Esophagus squamous epithelium (tissue), 5 donors: ENCODE measurements at regions not wholly inside any gene's neighbourhood (a gene's known extent, or its start where the extent isn't known, plus 50 kb on each side); places are given as distances from the start of the nearest gene placed in this dataset.

Experiments used
- DNase-seq: peaks from one replicate; lab custom pipeline; 2025; lab: John Stamatoyannopoulos, UW
- H3K27ac ChIP-seq, 4 donors: fragments of 200-600 bp; sonication (generic); one replicate each; pipeline ENCODE4 v1.5.1; 2016 to 2019; ENCODE audit warnings: mild to moderate bottlenecking in 1 of 4
- H3K27me3 ChIP-seq, 4 donors: fragments of 200-600 bp; sonication (generic); 1 replicate in 3 of 4; 2 replicates in 1 of 4; pipeline versions ENCODE4 v1.5.1 to v1.6.0; 2017 to 2021; ENCODE audit warnings: antibody characterized with exemption in 1 of 4
- H3K36me3 ChIP-seq, 3 donors: fragments of 200-600 bp; sonication (generic); one replicate each; pipeline ENCODE4 v1.5.1; 2016 to 2019
- H3K4me1 ChIP-seq, 3 donors: fragments of 200-600 bp; sonication (generic); one replicate each; pipeline ENCODE4 v1.5.1; 2017 to 2019
- H3K4me3 ChIP-seq, 4 donors: fragments of 200-600 bp; sonication (generic); 1 replicate in 3 of 4; 2 replicates in 1 of 4; pipeline ENCODE4 v1.5.1; 2016 to 2019; ENCODE audit warnings: mild to moderate bottlenecking in 2 of 4, moderate library complexity in 1 of 4
- H3K9me3 ChIP-seq, 3 donors: fragments of 200-600 bp; sonication (generic); one replicate each; pipeline ENCODE4 v1.5.1; 2016 to 2019
- POLR2A ChIP-seq, 4 donors: fragments of 450-650 bp; IDR thresholded peaks; one replicate each; pipeline ENCODE4 v1.6.1; 2017; ENCODE audit warnings: antibody characterized with exemption in 4 of 4, mild to moderate bottlenecking in 4 of 4, moderate library complexity in 3 of 4
- WGBS, 2 donors: methylation state at CpG; one replicate each; pipeline ENCODE4 v1.1.5; 2018; 5-methylcytosine and 5-hydroxymethylcytosine counted together
- intact Hi-C: fragments of 100-400 bp; cut with DNase I; formaldehyde crosslinking; loops from one replicate; pipeline ENCODE4 v1.15.0; 2022
- TF ChIP-seq, protein P1 (sequence below), 6 experiments: fragments of 450-650 bp in 4 of 6; fragments of 200-600 bp in 2 of 6; sonication (generic) in 2 of 6; IDR thresholded peaks; one replicate each; pipeline ENCODE4 v1.5.1; 2016 to 2019; ENCODE audit warnings: antibody characterized with exemption in 6 of 6, mild to moderate bottlenecking in 4 of 6, moderate library complexity in 4 of 6
- donor health status: DM: yes; HTN: yes; CAD: no.

- peaks cover 0 to 7% (median 5%) of the 10 kb centered on the region in 3 donors for H3K9me3 ChIP-seq
- no peak for DNase-seq
- no peak overlapping the region for H3K4me3 ChIP-seq
- 69 to 79% methylated on average over 4 of the region's 4 CpGs for WGBS, 2 donors
- peaks cover 0 to 9% (median 0%) of the 10 kb centered on the region in 3 donors for H3K4me1 ChIP-seq
- no peaks in the 10 kb centered on the region for H3K27me3 ChIP-seq
- intact Hi-C loops = no loop called here
- no peak overlapping the region for H3K27ac ChIP-seq
- TF ChIP-seq, protein P1, sequence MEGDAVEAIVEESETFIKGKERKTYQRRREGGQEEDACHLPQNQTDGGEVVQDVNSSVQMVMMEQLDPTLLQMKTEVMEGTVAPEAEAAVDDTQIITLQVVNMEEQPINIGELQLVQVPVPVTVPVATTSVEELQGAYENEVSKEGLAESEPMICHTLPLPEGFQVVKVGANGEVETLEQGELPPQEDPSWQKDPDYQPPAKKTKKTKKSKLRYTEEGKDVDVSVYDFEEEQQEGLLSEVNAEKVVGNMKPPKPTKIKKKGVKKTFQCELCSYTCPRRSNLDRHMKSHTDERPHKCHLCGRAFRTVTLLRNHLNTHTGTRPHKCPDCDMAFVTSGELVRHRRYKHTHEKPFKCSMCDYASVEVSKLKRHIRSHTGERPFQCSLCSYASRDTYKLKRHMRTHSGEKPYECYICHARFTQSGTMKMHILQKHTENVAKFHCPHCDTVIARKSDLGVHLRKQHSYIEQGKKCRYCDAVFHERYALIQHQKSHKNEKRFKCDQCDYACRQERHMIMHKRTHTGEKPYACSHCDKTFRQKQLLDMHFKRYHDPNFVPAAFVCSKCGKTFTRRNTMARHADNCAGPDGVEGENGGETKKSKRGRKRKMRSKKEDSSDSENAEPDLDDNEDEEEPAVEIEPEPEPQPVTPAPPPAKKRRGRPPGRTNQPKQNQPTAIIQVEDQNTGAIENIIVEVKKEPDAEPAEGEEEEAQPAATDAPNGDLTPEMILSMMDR (IDR thresholded peaks at IDR 0.05) = no peak
- no peak for TF ChIP-seq POLR2A (IDR thresholded peaks at IDR 0.05)
- H3K36me3 ChIP-seq = no peaks in the 10 kb centered on the region
These were observed 72.1 kb upstream of the ANKRD55 start for GRCh38 chr5:56305001-56305950.

- no peak for DNase-seq
- H3K4me1 ChIP-seq = peaks cover 0 to 14% (median 6%) of the 10 kb centered on the region in 3 donors
- 97 to 98% methylated on average over 5 of the region's 5 CpGs for WGBS, 2 donors
- no peaks in the 10 kb centered on the region for H3K36me3 ChIP-seq
- H3K27ac ChIP-seq = no peak overlapping the region
- peaks cover 0 to 7% (median 5%) of the 10 kb centered on the region in 3 donors for H3K9me3 ChIP-seq
- intact Hi-C loops = no loop called here
- TF ChIP-seq, protein P1 (IDR thresholded peaks at IDR 0.05) = no peak
- no peak for TF ChIP-seq POLR2A (IDR thresholded peaks at IDR 0.05)
- no peaks in the 10 kb centered on the region for H3K27me3 ChIP-seq
- no peak overlapping the region for H3K4me3 ChIP-seq
These were observed 70.4 kb upstream of the ANKRD55 start for GRCh38 chr5:56303511-56303910.

DNA sequence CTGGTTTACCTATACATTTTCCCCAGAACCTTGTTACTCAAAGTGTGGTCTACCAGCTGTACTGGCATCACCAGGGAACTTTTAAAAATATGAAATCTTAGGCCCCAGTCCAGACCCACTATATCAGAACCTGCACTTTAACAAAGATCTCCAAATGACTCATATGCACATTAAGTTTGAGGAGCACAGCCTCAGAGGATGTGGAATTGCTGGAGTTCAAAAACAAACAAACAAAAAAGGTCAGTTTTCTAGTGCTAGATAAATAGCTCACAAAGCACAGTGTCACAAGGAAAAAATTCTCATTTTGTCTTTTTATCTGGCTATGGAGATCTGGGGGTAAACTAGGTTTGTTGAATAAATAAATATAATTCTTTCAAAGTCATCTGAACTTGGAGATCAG lies 68.9 kb upstream of the ANKRD55 start:
- TF ChIP-seq, protein P1 (IDR thresholded peaks at IDR 0.05) = no peak
- no peak for TF ChIP-seq POLR2A (IDR thresholded peaks at IDR 0.05)
- Histone ChIP-seq H3K27me3 (no peaks in the 10 kb centered on the region), H3K4me1 (peaks cover 0 to 14% (median 6%) of the 10 kb centered on the region in 3 donors), H3K4me3 (no peak overlapping the region), H3K9me3 (peaks cover 0 to 7% (median 5%) of the 10 kb centered on the region in 3 donors), H3K36me3 (no peaks in the 10 kb centered on the region), H3K27ac (no peak overlapping the region)
- DNase-seq = no peak
- intact Hi-C loops = no loop called here

DNA sequence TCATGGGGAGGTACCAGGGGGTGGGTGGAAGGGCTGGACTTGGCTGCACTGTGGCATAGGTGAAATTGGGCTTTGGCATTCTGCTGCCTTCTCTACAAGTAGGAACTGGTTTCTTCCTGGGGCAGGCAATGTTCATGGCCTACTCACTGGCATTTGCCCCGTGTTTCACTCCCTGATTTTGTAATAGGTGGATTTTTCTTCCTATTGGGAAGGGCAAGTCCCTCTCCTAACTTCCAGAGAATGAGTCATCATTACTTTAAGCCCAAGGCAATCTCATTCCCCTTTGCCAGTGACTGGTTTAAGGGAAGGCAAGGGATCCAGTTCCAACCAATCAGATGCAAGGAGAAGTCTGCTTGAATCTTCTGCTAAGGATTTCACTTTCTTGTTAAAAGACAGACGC lies 67.9 kb upstream of the ANKRD55 start:
- no peak for DNase-seq
- TF ChIP-seq, protein P1 (IDR thresholded peaks at IDR 0.05) = no peak
- TF ChIP-seq POLR2A (IDR thresholded peaks at IDR 0.05) = no peak
- H3K27ac ChIP-seq = peak overlapping the region in 3 of 4 donors; percentile 3 to 55 (median 36)
- WGBS, 2 donors = 40 to 60% methylated on average over 2 of the region's 2 CpGs
- H3K4me3 ChIP-seq = no peak overlapping the region
- intact Hi-C loops = no loop called here
- no peaks in the 10 kb centered on the region for H3K36me3 ChIP-seq
- H3K9me3 ChIP-seq = no peaks in the 10 kb centered on the region
- no peaks in the 10 kb centered on the region for H3K27me3 ChIP-seq
- peaks cover 0 to 14% (median 6%) of the 10 kb centered on the region in 3 donors for H3K4me1 ChIP-seq

- no peak for DNase-seq
- no peak overlapping the region for H3K27ac ChIP-seq
- peaks cover 0 to 14% (median 6%) of the 10 kb centered on the region in 3 donors for H3K4me1 ChIP-seq
- intact Hi-C loops = no loop called here
- no peaks in the 10 kb centered on the region for H3K36me3 ChIP-seq
- 60 to 82% methylated on average over 4 to 5 of the region's 5 CpGs for WGBS, 2 donors
- H3K9me3 ChIP-seq = no peaks in the 10 kb centered on the region
- H3K27me3 ChIP-seq = no peaks in the 10 kb centered on the region
- H3K4me3 ChIP-seq = no peak overlapping the region
- no peak for TF ChIP-seq POLR2A (IDR thresholded peaks at IDR 0.05)
These were observed 66.1 kb upstream of the ANKRD55 start for GRCh38 chr5:56299212-56299611.
